DOHH2 (cell line): ENCODE measurements at regions not wholly inside any gene's neighbourhood (a gene's known extent, or its start where the extent isn't known, plus 50 kb on each side); places are given as distances from the start of the nearest gene placed in this dataset.

Experiments used
- CTCF ChIP-seq: fragments of 200-600 bp; sonication (generic); IDR thresholded peaks from one replicate; pipeline ENCODE4 v1.5.1; 2014; ENCODE audit warnings: antibody characterized with exemption, mild to moderate bottlenecking, low read depth, low read length; ENCODE audit not compliant: poor library complexity, severe bottlenecking
- EZH2phosphoT487 ChIP-seq: fragments of 200-600 bp; sonication (generic); IDR thresholded peaks from 2 replicates; pipeline ENCODE4 v1.6.1; 2017; ENCODE audit warnings: borderline replicate concordance, mild to moderate bottlenecking, antibody characterized with exemption, low read length, moderate library complexity, mixed read lengths

- TF ChIP-seq CTCF (no peak), EZH2phosphoT487 (no peak)
These were observed 526.6 kb downstream of the GLRX3 start for GRCh38 chr10:130662775-130663174.
